ENCODE measurements at regions not wholly inside any gene's neighbourhood (a gene's known extent, or its start where the extent isn't known, plus 50 kb on each side); places are given as distances from the start of the nearest gene placed in this dataset.

GRCh38 chr9:129254566-129255287 lies 76.7 kb upstream of the IER5L start:
- CTCF ChIA-PET = interaction anchor here (1.4 kb wide), 1 partner anchor 43 kb away, joined by 3 read pairs; no protein-coding TSS in a partner anchor
- Histone ChIP-seq H3K27ac (ENCODE audit: insufficient read depth, low read depth, low read length) (no peak overlapping the region), H3K9me1 (replicated peaks; ENCODE audit: control insufficient read depth, extremely low read depth, insufficient read depth, low read length) (no peaks in the 10 kb centered on the region), H3K4me2 (ENCODE audit: insufficient read depth, low read length) (no peak overlapping the region), H3K36me3 (ENCODE audit: control insufficient read depth in 2 of 2, extremely low read depth in 1 of 2, insufficient read depth in 2 of 2, low read length in 2 of 2) (no peaks in the 10 kb centered on the region), H3K9me3 (replicated peaks; ENCODE audit: control insufficient read depth, insufficient read depth, low read length) (no peaks in the 10 kb centered on the region), H3K4me1 (ENCODE audit: control insufficient read depth, extremely low read depth, insufficient read depth, low read length) (peaks cover 9% of the 10 kb centered on the region), H2AFZ (ENCODE audit: low read depth, low read length) (no peak overlapping the region), H3K9ac (replicated peaks; ENCODE audit: extremely low read depth, insufficient read depth, low read length) (no peak overlapping the region), H4K20me1 (replicated peaks; ENCODE audit: control insufficient read depth, extremely low read depth, insufficient read depth, low read length) (no peaks in the 10 kb centered on the region), H3K27me3 (ENCODE audit: control insufficient read depth in 2 of 2, insufficient read depth in 2 of 2, low read length in 2 of 2) (peaks cover 9 to 14% of the 10 kb centered on the region in 2 experiments), H3K79me2 (ENCODE audit: control insufficient read depth, insufficient read depth, low read length) (no peaks in the 10 kb centered on the region), H3K4me3 (replicated peaks in 1 of 3; ENCODE audit: insufficient read depth in 1 of 3, low read depth in 1 of 3, low read length in 3 of 3) (no peak overlapping the region)
- BruUV-seq (replicated peaks) = no TSS peak
- TF ChIP-seq FOS (IDR thresholded peaks at IDR 0.05; ENCODE audit: borderline replicate concordance, insufficient read depth, low read length) (no peak), MYC (IDR thresholded peaks at IDR 0.05; ENCODE audit: low read depth, low read length) (no peak), CTCF (IDR thresholded peaks at IDR 0.05; ENCODE audit: extremely low read depth in 1 of 2, insufficient read depth in 1 of 2, low read depth in 1 of 2, low read length in 2 of 2) (no peak), POLR2A (IDR thresholded peaks at IDR 0.05; ENCODE audit: low read depth, low read length) (no peak), JUN (IDR thresholded peaks at IDR 0.05; ENCODE audit: borderline replicate concordance, insufficient read depth, insufficient read length, low read depth) (no peak), EZH2 (IDR thresholded peaks at IDR 0.05; ENCODE audit: borderline replicate concordance, low read depth, low read length, severe bottlenecking) (no peak), GATA2 (IDR thresholded peaks at IDR 0.05; ENCODE audit: insufficient read depth, insufficient read length, low read depth, low read length) (no peak), POLR2AphosphoS5 (IDR thresholded peaks at IDR 0.05; ENCODE audit: insufficient read depth, low read depth, low read length) (no peak)
- TF ChIP-seq, protein P1, sequence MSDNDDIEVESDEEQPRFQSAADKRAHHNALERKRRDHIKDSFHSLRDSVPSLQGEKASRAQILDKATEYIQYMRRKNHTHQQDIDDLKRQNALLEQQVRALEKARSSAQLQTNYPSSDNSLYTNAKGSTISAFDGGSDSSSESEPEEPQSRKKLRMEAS (IDR thresholded peaks at IDR 0.05; ENCODE audit: insufficient read depth, insufficient read length) = no peak
- no peak for FAIRE-seq
- DNase-seq (ENCODE audit: low read depth, low spot score) = no peak
- intact Hi-C loops (cut with micrococcal nuclease) (no loop called here), dilution Hi-C loops (cut with MboI; ENCODE audit: extremely low pct_ligation_motif_present, low sequenced_read_pairs) (no loop called here)
- POLR2A ChIA-PET = no interaction called here

Data from endothelial cell of umbilical vein (primary cell).